Neuronal stem cell (in vitro differentiated cells): ENCODE measurements at regions not wholly inside any gene's neighbourhood (a gene's known extent, or its start where the extent isn't known, plus 50 kb on each side); places are given as distances from the start of the nearest gene placed in this dataset.

Experiments used
- DNase-seq: peaks from one replicate; pipeline ENCODE4 v3.0.0-alpha.2; 2013; ENCODE audit warnings: low spot score
- H2AFZ ChIP-seq: one replicate; pipeline ENCODE4 v1.6.1; 2013; ENCODE audit warnings: mild to moderate bottlenecking, low read length, inconsistent platforms
- H2AK5ac ChIP-seq: 2 replicates; pipeline ENCODE4 v1.6.1; 2013; ENCODE audit warnings: low read depth, mild to moderate bottlenecking, inconsistent platforms, low read length, moderate library complexity, mixed read lengths
- H2BK120ac ChIP-seq: 2 replicates; pipeline ENCODE4 v1.6.1; 2013; ENCODE audit warnings: low read depth, mild to moderate bottlenecking, inconsistent platforms, low read length, moderate library complexity, mixed read lengths
- H2BK12ac ChIP-seq: one replicate; pipeline ENCODE4 v1.6.1; 2013; ENCODE audit warnings: low read length, inconsistent platforms
- H2BK15ac ChIP-seq: 2 replicates; pipeline ENCODE4 v1.6.1; 2013; ENCODE audit warnings: mild to moderate bottlenecking, low read length, inconsistent platforms, mixed read lengths
- H2BK5ac ChIP-seq: one replicate; pipeline ENCODE4 v1.6.1; 2013; ENCODE audit warnings: inconsistent platforms, mild to moderate bottlenecking, low read length, moderate library complexity
- H3K14ac ChIP-seq: one replicate; pipeline ENCODE4 v1.6.1; 2013; ENCODE audit warnings: low read length, inconsistent platforms
- H3K18ac ChIP-seq: 2 replicates; pipeline ENCODE4 v1.6.1; 2013; ENCODE audit warnings: low read length, inconsistent platforms
- H3K23ac ChIP-seq: 2 replicates; pipeline ENCODE4 v1.6.1; 2013; ENCODE audit warnings: low read depth, mild to moderate bottlenecking, mixed read lengths, low read length, inconsistent platforms; ENCODE audit not compliant: poor library complexity
- H3K27ac ChIP-seq: replicated peaks from 3 replicates; pipeline ENCODE4 v1.5.1; 2013; ENCODE audit warnings: low read length, inconsistent platforms
- H3K27me3 ChIP-seq, 3 experiments: 2 replicates each; pipeline ENCODE4 v1.6.1; 2013; ENCODE audit warnings: low read length in 3 of 3, mild to moderate bottlenecking in 2 of 3, inconsistent platforms in 1 of 3, low read depth in 1 of 3, mixed read lengths in 1 of 3, moderate library complexity in 1 of 3; ENCODE audit not compliant: control insufficient read depth in 3 of 3, insufficient read depth in 3 of 3
- H3K36me3 ChIP-seq, 2 donors: replicated peaks in 1 of 2; 2 replicates each; pipeline ENCODE4 v1.6.1; 2013; ENCODE audit warnings: low read length in 2 of 2; ENCODE audit not compliant: control insufficient read depth in 2 of 2, insufficient read depth in 2 of 2
- H3K4ac ChIP-seq: 2 replicates; pipeline ENCODE4 v1.6.1; 2013; ENCODE audit warnings: inconsistent platforms, mild to moderate bottlenecking, low read length, moderate library complexity
- H3K4me1 ChIP-seq, 2 donors: 1 replicate in 1 of 2; 2 replicates in 1 of 2; pipeline ENCODE4 v1.6.1; 2013; ENCODE audit warnings: low read length in 2 of 2, low read depth in 1 of 2; ENCODE audit not compliant: control insufficient read depth in 2 of 2, insufficient read depth in 1 of 2
- H3K4me2 ChIP-seq: one replicate; pipeline ENCODE4 v1.6.1; 2013; ENCODE audit warnings: mild to moderate bottlenecking, low read length, inconsistent platforms; ENCODE audit not compliant: insufficient read depth, poor library complexity, severe bottlenecking
- H3K4me3 ChIP-seq, 2 donors: 2 replicates each; pipeline ENCODE4 v1.5.1; 2013; ENCODE audit warnings: low read length in 2 of 2, mild to moderate bottlenecking in 2 of 2, inconsistent platforms in 1 of 2, moderate library complexity in 1 of 2
- H3K79me1 ChIP-seq: one replicate; pipeline ENCODE4 v1.6.1; 2013; ENCODE audit warnings: low read depth, mild to moderate bottlenecking, inconsistent platforms, low read length, moderate library complexity
- H3K9ac ChIP-seq: one replicate; pipeline ENCODE4 v1.6.1; 2013; ENCODE audit warnings: mild to moderate bottlenecking, low read depth, low read length, inconsistent platforms; ENCODE audit not compliant: poor library complexity
- H3K9me3 ChIP-seq, 2 donors: replicated peaks in 1 of 2; 2 replicates each; pipeline versions ENCODE3 to v1.6.1; 2013; ENCODE audit warnings: low read length in 2 of 2, mild to moderate bottlenecking in 2 of 2, inconsistent platforms in 1 of 2, low read depth in 1 of 2, mixed read lengths in 1 of 2, moderate library complexity in 1 of 2; ENCODE audit not compliant: control insufficient read depth in 2 of 2, insufficient read depth in 1 of 2
- H4K8ac ChIP-seq: one replicate; pipeline ENCODE4 v1.6.1; 2013; ENCODE audit warnings: low read depth, mild to moderate bottlenecking, inconsistent platforms, low read length, moderate library complexity
- H4K91ac ChIP-seq: one replicate; pipeline ENCODE4 v1.6.1; 2013; ENCODE audit warnings: low read length, low read depth, mild to moderate bottlenecking, inconsistent platforms; ENCODE audit not compliant: poor library complexity
- WGBS, 2 donors: extraction: QIAGEN DNeasy Blood & Tissue Kit; methylation state at CpG; one replicate each; pipeline ENCODE4 v1.1.7; 2013; ENCODE audit warnings: missing lambda C conversion rate in 2 of 2, mixed read lengths in 1 of 2; ENCODE audit not compliant: insufficient read length in 2 of 2, insufficient replicate concordance in 1 of 2; ENCODE audit errors: extremely low coverage in 2 of 2; 5-methylcytosine and 5-hydroxymethylcytosine counted together

DNA sequence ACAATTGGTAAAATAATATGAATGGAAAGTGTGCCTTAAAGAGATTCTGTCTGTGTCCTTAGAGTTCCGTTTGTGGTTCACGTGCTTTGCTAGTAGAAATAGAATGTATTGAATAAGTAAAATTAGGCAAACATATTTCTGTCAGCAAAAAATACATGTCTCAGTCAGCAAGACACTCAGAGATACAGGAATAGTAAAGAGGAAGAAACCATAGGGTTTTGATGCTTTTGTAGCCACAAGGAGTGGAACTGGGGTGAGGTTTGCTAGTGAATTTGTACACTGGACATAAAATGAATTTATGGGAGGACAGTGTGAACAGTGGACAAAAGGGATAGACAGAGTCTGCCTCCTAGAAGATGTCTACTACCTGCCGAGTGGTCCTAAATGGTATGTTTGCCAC, 289.2 kb upstream of the NRP1 start:
- peaks cover 0 to 4% of the 10 kb centered on the region in 2 donors for H3K4me1 ChIP-seq
- DNase-seq: no peak
- no peak overlapping the region for H2AK5ac ChIP-seq
- H3K27me3 ChIP-seq: no peaks in the 10 kb centered on the region
- WGBS, 2 donors: no CpG with 5 or more reads among the region's 3 CpGs
- no peak overlapping the region for H3K14ac ChIP-seq
- H3K9me3 ChIP-seq: no peaks in the 10 kb centered on the region
- no peak overlapping the region for H2AFZ ChIP-seq
- H3K4ac ChIP-seq: no peak overlapping the region
- H3K4me3 ChIP-seq: no peak overlapping the region
- H3K79me1 ChIP-seq: no peaks in the 10 kb centered on the region
- H4K91ac ChIP-seq: no peak overlapping the region
- H2BK15ac ChIP-seq: no peak overlapping the region
- H4K8ac ChIP-seq: no peak overlapping the region
- H3K23ac ChIP-seq: no peak overlapping the region
- no peak overlapping the region for H2BK5ac ChIP-seq
- H2BK120ac ChIP-seq: no peak overlapping the region
- H3K18ac ChIP-seq: no peak overlapping the region
- no peak overlapping the region for H2BK12ac ChIP-seq
- no peaks in the 10 kb centered on the region for H3K36me3 ChIP-seq
- no peak overlapping the region for H3K9ac ChIP-seq
- H3K4me2 ChIP-seq: no peak overlapping the region
- H3K27ac ChIP-seq: no peak overlapping the region

DNA sequence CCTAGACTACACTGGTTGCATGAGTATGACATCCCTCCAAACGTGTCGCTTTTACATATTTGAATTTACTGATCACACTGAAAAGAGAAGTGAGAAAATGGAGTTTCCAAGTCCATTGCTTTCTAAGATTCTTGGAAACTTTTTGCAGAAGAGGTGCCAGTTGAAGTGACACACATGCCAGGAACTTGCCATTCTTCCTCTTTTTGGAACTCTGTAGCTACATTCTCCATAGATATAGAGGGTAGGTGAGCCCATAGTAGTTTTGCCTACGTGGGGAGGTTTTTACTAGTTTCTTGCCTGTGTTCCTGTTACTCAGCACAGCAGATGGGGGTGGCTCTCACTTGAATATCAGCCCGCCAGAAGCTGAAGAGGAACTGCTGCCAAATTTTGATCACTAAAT, 286.6 kb upstream of the NRP1 start:
- no CpG with 5 or more reads among the region's 4 CpGs for WGBS, 2 donors
- no peak overlapping the region for H4K91ac ChIP-seq

DNA sequence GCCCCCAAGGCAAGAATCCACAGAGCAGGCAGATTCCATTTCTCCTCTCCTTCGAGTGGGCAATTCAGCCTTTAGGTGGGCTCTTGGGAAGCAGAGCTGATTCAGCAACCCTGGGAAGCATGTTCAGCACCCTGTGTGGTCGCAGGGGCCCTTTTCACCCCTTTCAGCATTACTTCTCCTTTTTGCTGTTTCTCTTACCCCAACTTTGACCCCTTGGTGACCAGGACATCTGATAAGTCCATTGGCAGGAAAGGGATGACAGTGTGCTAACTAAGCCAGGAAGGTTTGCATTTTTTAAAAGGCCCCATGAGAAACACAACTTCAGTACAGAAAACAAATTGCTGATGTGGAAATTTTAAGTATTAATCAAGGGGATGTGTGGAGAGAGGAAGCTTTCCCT, 283.7 kb upstream of the NRP1 start:
- Histone ChIP-seq H3K23ac (no peak overlapping the region), H3K4me1 (peaks cover 0 to 2% of the 10 kb centered on the region in 2 donors), H4K91ac (peak overlapping the region; percentile 31), H3K4me3 (no peak overlapping the region), H3K36me3 (no peaks in the 10 kb centered on the region), H3K79me1 (no peaks in the 10 kb centered on the region), H3K9ac (no peak overlapping the region), H2BK5ac (no peak overlapping the region), H3K9me3 (peaks cover 0 to 2% of the 10 kb centered on the region in 2 donors), H3K4me2 (no peak overlapping the region), H2BK15ac (no peak overlapping the region), H3K27ac (no peak overlapping the region), H3K4ac (no peak overlapping the region), H4K8ac (no peak overlapping the region), H2AFZ (no peak overlapping the region), H2AK5ac (no peak overlapping the region), H2BK12ac (no peak overlapping the region), H3K27me3 (no peaks in the 10 kb centered on the region), H3K18ac (no peak overlapping the region), H2BK120ac (no peak overlapping the region), H3K14ac (no peak overlapping the region)
- no peak for DNase-seq
- no CpG with 5 or more reads among the region's 2 CpGs for WGBS, 2 donors

More for the DNA sequence above, 286.6 kb upstream of the NRP1 start:
- H3K4me2 ChIP-seq: no peak overlapping the region
- H2BK15ac ChIP-seq: no peak overlapping the region
- peaks cover 0 to 2% of the 10 kb centered on the region in 2 donors for H3K4me1 ChIP-seq
- H3K9ac ChIP-seq: no peak overlapping the region
- H3K4ac ChIP-seq: no peak overlapping the region
- H4K8ac ChIP-seq: no peak overlapping the region
- H2AK5ac ChIP-seq: no peak overlapping the region
- no peaks in the 10 kb centered on the region for H3K79me1 ChIP-seq
- H2AFZ ChIP-seq: no peak overlapping the region
- H3K9me3 ChIP-seq: no peaks in the 10 kb centered on the region
- no peak overlapping the region for H3K18ac ChIP-seq
- no peak overlapping the region for H3K14ac ChIP-seq
- H2BK120ac ChIP-seq: no peak overlapping the region
- no peaks in the 10 kb centered on the region for H3K36me3 ChIP-seq
- H2BK12ac ChIP-seq: no peak overlapping the region
- no peak overlapping the region for H2BK5ac ChIP-seq
- H3K4me3 ChIP-seq: no peak overlapping the region
- no peak overlapping the region for H3K27ac ChIP-seq
- no peak overlapping the region for H3K23ac ChIP-seq
- H3K27me3 ChIP-seq: no peaks in the 10 kb centered on the region
- no peak for DNase-seq

DNA sequence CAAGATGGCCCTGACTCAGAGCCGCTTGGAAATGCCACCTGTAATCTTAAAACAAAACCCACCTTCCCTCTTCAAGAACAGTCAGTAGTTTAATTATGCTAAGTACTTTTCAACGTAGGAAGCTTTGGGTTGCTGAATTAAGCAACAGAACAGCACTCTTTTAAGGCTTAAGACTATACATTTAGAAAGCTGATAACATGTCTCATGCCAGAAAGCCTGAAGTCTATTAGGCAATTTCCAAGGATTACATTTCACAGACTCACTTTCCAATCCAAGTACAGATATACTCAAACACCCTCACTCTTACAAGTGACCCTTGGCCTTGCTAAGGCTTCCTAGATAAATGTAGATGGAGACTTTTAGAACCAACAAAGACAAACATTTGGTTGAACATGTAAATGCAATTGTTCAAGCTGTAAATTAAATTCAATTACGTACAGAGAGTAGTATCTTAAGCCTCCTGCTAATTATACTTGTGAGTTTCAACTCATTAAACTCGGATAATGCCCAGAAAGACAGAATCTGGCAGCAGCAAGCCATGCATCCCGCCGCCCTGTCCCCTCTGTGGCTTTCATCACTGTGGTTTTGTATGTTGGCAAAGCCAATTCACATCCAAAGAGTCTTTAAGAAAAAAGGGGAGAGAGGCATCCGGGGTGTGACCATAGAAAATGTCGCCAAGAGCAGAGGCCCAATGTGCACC, 283.1 kb upstream of the NRP1 start:
- Histone ChIP-seq H2BK5ac (no peak overlapping the region), H2AFZ (peak overlapping the region; percentile 16), H3K14ac (no peak overlapping the region), H3K4ac (no peak overlapping the region), H4K91ac (no peak overlapping the region), H2AK5ac (no peak overlapping the region), H4K8ac (no peak overlapping the region), H2BK15ac (no peak overlapping the region), H3K27ac (no peak overlapping the region), H3K79me1 (no peaks in the 10 kb centered on the region), H3K36me3 (no peaks in the 10 kb centered on the region), H3K4me3 (no peak overlapping the region), H2BK120ac (no peak overlapping the region), H3K4me1 (peaks cover 0 to 2% of the 10 kb centered on the region in 2 donors), H3K18ac (no peak overlapping the region), H3K9me3 (peaks cover 0 to 2% of the 10 kb centered on the region in 2 donors), H3K23ac (no peak overlapping the region), H2BK12ac (no peak overlapping the region), H3K4me2 (no peak overlapping the region), H3K9ac (no peak overlapping the region), H3K27me3 (no peaks in the 10 kb centered on the region)
- no peak for DNase-seq
- whole genome bisulfite sequencing, 2 donors: no CpG with 5 or more reads among the region's 8 CpGs
